AG20443 (cell line): ENCODE measurements at regions not wholly inside any gene's neighbourhood (a gene's known extent, or its start where the extent isn't known, plus 50 kb on each side); places are given as distances from the start of the nearest gene placed in this dataset.
"Not testable (repeated sequence)": the region's sequence is repeated elsewhere in the genome, so short reads cannot be mapped to it uniquely, and the experiment has no call there.

Experiments
- DNase-seq: peaks from one replicate; pipeline ENCODE4 v3.0.0; 2012; ENCODE audit warnings: low spot score, mixed read lengths

DNA sequence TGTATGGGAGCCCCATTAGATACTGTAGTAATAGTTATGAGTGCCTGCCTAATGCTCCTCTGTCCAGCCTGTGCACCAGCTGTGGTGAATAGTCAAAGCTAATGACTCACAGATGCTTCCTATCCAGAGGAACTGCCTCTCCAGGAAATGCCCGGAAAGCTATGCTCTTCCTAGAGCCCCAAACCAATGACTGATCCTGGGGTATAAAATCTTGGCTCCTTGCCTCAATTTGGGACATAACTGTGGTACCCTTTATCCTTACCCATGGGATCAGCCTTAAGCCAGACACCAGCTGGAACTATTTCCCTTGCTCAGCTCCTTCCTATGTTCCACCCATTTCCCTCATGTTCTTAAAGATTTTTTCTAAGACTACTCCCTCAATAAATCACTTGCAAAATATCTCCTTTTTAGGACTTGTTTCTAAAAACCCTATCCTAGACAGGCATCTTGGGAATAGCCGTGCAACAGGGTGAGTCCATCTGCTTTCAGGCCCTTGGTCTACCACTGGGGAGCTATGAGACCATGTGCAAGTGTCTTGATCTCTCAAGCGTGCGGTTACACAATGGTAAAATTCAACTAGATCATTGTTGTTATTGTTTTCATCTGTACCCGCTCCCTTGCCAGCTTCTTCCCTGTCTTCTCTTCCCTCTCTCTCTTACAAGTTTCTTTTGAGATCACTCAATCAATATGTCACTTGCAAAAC, 283.7 kb downstream of the BTBD3 start:
- peak; percentile 68 for DNase-seq

DNA sequence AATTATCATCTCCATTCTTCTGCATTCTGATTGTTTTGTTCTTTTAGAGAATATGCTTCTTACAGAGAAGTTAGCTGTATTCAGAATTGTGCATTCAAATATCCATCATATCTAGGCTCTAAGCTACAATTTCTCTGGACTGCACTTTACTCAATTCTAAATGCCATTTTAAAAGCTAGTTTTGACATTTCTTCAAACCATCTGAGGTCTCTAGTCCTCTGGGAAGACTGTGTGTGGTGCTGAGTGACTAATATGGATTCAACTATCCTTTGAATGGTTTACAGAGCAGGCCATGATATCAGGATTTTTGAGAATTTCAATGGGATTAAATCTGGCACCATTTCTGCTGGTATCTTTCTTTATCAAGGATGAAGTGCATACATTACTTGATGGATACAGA, 285.7 kb downstream of the BTBD3 start:
- no peak for DNase-seq

DNA sequence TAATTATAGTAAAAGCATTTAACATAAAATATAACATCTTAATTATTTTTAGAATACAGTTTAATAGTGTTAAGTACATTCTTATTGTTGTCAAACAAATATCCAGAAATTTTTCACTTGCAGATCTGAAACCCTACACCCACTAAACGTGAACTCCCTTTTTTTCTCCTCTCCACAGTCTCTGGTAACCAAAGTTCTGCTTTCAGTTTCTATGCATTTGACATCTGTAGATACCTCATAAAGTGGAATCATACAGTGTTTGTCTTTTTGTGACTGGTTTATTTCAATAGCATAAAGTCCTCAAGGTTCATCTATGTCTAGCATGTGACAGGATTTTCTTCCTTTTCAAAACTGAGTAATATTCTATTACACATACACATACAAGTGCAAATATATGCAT, 286.3 kb downstream of the BTBD3 start:
- no peak for DNase-seq

DNA sequence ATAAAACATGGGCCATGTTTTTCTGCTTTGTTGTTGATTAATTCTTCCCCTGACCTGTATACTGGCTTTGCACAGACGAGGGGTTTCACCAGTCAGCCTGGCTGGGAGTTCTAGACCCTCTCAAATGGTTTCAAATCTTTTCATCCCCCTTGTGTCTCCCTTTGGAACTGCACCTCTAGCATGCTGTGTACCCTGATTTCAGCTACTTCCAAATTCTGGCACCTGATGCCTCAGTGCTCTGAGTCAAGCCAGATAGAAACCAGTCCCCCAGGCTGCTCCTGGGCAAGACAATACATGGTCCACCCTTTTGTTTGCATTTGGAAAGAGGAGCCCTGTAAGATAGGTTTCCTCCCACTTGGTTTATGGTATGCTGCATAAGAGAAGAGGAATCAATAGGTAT, 290.2 kb downstream of the BTBD3 start:
- peak; percentile 47 for DNase-seq

DNA sequence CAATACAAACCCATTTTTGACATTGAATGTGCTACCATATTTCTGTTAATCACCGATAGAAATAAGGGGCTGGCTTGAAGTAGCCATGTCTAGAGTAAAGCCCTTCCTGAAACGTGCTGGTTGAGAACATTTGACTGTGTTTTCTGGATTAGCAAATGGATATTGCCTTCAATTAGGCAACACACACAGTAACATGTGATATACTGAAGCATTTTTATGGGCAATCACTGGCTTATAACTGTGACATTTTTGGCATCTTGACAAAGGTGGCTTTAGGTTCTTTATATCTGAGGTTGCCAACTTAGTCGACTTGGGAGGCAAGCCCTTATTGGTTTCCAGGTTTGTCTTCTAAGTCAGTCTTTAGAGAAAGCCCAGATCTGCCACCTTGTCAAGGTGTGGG, 292.9 kb downstream of the BTBD3 start:
- no peak for DNase-seq

DNA sequence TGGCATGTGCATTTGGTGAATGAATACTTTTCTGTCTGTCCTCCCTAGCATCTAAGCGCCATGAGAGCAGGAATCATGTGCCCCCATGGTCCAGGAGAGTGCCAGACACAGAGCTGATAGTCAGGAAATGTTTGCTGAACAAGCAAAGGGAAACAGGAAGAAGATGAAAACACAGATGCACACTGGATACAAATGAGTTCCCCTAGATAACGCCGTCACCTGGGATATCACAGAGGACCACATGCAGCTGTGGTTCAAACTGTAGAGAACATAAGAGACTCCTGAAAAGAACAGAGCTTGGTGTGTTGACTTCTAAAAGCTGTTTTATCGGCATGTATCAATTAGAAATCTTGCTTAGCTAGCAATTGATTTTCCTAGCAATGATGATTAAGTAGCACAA, 293.7 kb downstream of the BTBD3 start:
- DNase-seq: no peak

DNA sequence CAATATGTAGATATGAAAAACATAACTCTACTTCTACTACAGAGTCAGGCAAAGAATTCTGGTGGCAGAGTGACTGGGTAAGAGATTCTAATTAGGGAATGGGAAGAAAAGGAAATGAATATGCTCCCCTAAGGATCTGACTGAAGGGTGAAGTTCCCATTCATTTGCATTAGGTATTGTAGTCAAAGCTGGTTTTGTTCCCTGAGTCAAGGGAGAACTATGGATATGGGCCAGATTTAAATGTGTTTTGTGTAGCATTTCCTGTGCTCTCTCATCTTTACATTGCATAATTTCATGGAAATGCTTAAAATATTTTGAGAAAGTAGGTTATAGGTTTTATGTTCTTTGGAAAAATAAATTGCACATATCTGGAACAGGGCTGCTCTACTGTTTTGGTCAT, 299.7 kb downstream of the BTBD3 start:
- DNase-seq: no peak

DNA sequence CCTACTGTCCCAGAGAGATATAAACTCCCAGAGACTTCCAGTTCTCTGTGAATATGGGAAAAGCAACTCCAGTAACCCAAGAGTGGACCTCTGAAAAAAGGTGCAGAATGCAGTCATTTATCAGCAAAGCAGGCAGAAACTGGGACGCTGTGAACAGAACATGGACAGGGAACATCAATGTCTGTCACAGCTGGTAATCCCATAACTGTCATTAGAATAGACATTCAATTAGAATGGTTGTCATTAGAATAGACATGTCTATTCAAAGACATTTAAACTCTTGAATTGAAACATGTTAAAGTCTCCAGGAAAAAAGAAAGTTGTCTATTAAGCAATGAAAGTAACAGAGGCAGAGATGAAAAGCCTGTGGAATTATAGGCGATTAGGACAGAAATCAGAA, 302.1 kb downstream of the BTBD3 start:
- DNase-seq: no peak

DNA sequence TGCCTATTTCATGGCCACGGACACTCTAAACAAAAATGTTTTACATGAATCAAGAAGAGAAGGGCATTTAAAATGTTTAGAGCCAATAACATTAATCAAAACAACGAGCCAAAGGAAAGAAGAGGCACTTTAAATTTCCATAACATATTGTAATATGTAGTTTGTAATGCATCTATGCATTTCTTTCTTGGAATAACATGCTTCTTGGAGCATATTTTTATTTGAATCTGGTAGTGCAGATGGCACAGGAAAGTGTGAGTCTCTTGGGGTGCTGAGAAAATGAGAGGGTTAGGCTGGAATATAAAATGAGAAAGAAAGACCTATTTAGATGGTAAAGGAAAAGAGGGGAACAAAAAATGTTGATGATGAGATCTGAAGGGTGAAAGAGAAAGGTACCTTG, 305.4 kb downstream of the BTBD3 start:
- DNase-seq: no peak

DNA sequence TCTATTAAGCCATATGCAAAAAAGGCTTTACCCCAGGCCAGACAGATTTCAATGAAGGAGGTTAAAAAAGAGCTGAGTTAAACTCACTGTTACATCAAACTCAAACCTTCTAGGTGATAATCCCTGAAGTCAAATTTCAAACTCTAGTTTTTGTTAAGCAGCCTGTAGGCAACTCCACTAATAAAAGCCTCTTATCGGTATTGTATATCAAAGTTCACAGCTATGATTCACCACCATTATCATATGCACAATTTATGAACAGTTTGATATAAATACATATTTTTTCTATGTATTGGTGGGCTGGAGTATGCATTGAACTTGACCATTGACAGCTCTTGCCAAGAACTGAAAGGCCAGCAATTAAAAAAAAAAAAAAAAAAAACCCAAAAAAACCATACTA, 308.2 kb downstream of the BTBD3 start:
- no peak for DNase-seq

DNA sequence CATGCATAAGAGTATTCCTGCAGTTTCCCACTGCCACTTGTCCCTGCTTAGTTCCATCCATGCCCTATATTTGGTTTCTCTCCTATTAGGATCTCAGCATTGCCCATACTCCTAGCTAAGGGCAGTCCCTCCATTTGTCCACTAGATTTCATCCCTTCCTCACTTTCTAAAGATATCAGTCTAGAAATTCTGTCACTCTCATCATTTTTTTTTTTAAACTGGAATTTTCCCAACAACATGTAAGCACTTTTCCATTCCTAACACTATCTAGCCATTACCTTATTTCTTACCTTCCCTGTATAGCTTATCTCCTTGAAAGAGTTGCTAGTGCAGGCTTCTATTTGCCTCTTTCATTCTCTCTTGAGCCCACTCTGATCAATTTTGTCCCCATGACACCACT, 312.2 kb downstream of the BTBD3 start:
- no peak for DNase-seq

DNA sequence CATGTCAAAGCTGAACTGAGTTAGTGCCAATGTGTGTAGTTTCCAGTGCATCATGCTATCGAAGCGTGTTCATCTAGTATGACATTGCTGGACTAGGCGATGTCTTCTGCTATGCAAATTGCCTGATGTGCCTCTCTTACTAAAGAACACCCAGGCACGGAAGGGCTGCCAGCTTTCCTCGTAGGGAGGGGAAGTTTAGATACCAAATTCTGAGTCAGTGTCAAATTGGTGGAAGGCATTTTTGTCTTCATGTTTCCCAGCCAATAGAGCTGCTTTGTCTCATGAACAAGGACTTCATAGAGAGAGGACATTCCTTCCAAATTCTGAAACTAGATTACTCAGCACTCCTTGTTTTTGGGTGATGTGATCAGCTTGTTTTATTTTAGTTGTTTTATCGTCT, 320.1 kb downstream of the BTBD3 start:
- DNase-seq: peak; percentile 60

DNA sequence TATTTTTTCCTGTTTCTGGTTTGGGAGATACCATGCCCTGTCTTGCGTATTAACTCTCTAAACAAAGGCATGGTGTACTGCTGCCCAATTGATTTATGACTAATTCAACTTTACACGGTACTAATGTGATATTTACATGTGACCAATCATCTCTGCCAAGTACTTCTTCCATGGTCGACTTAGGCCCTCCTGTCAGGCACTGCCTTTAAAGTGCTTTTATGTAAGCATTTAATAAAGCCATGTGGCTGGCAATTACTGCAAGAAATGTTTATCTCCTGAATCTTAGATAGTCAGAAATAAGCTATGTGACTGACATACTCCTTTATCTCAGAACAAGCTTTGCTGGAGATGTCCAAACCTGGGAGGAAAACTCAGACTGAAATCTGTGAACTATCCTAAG, 323.4 kb downstream of the BTBD3 start:
- no peak for DNase-seq

DNA sequence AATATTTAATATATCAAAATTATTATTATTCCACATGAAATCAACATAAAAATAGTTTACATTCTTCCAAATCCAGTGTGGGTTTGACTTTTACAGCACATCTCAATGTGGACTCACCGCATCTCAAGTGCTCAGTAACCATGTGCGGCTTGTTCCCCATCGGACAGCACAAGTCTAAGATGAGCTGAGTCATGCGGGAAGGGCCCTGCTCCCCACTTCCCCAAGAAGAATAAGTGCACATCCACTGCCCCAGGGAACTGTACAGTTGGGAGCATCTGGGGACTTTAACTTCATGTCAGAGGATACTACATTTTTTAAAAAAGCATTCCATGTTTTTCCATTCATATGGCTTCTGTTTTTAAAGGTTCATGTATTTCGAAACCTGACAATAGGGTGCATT, 325.6 kb downstream of the BTBD3 start:
- DNase-seq: no peak

DNA sequence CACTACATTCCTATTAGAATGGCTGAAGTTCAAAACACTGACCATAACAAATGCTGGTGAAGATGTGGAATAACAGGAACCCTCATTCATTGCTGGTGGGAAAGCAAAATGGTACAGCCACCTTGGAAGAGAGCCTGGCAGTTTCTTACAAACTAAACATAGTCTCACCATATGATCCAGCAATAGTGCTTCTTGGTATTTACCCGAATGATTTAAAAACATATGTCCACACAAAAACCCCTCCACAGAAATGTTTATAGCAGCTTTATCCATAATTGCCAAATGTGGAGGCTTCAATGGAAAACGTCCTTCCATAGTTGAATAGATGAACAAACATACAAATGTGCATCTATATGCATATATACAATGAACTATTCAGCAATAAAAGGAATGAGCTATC, 330.8 kb downstream of the BTBD3 start:
- DNase-seq: no peak

DNA sequence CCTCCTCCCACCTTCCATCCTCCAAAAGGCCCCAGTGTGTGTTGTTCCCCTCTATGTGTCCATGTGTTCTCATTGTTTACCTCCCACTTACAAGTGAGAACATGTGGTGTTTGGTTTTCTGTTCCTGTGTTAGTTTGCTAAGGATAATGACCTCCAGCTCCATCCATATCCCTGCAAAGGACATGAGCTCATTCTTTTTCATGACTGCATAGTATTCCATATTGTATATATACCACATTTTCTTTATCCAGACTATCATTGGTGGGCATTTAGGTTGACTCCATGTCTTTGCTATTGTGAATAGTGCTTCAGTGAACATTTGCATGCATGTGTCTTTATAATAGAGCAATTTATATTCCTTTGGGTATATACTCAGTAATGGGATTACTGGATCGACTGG, 333.0 kb downstream of the BTBD3 start:
- DNase-seq: not testable (repeated sequence)

DNA sequence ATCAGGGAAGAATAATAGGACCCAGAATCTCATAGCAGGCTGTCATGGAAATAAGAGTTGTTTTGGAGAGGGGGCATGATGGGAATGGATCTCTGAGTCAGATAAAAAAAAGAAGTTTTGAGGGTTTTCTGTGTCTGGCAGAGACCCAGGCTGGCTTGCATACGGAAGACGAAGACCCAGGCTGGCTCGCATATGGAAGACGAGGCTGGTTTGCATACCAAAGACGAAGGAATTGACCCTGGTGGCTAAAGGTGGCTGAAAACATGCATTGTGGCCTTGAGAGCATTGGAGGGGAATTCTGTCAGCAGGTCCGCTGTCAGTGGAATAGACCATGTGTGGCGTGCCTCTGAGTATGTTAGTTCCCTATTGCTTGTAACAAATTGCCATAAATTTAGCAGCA, 335.1 kb downstream of the BTBD3 start:
- DNase-seq: no peak

DNA sequence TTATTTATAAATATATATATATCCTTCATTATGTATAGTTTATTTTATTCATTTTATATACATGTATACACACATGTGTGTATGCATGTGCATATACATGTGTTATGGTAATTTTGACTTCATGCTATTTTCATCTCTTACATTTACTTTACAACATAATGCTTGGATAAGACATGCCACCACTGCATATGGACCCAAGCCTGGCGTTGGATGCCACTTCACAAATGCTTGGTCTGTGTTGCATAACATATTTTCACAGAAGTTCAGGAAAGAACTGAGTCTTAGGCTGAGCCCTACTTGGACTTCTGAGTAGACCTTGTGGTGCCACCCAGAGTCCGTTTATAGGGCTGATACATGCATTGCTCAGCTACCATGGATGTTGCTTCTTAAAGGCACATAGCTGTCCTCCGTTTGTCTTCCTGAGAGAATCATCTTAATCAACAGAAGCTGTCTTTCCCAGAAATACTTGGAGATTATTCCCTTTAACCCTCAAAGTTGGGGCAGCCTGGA, 337.8 kb downstream of the BTBD3 start:
- no peak for DNase-seq

DNA sequence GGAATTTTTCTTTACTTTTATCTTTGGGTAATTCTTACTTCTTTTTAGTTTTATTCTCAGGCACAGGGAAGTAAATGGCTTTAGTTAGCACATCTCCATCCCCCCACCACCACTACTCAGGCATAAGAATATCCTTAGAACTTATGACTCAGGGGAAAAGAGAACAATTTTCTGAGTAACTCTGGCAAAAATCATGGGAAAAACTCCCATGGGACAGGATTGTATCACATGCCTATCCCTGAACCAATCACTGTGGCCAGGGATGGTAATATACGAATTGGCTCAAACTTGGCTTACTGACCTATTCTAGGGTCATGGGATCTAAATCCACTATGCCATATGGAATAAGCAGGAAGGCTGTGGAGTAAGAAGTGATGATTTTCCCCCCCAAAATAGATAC, 339.1 kb downstream of the BTBD3 start:
- no peak for DNase-seq

DNA sequence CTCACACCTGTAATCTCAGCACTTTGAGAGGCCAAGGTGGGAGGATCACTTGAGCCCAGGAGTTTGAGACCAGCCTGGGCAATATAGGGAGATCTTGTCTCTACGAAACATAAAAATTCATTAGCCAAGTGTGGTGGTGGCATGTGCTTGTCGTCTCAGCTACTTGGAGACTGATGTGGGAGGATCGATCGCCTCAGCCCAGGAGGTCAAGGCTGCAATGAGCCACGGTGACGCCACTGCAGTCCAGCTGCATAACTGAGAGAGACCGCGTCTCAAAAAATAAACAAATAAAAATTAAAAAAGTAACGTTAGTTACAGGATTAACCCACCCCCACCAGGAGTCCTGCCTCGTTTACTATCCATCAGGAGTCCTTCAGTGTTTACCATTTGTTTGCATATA, 345.1 kb downstream of the BTBD3 start:
- DNase-seq: no peak

DNA sequence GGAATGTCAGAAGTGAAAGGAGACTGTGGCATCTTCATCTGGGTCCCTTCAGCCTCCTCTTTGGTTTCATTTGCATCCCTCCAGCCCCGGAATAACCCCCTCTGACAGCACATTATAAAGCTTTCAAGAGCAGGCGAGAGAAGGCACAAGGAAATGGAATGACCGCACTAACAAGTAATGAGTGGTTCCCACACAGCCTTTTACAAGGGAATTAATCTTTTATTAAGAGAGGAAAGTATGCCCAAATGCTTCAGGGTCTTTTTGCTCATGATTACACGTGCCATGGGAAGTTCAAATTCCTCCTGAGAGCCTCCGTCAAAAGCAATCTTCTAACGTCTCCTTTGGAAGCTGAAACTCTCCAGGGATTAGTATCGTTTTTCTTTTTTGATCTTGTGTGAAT, 347.0 kb downstream of the BTBD3 start:
- DNase-seq: no peak

DNA sequence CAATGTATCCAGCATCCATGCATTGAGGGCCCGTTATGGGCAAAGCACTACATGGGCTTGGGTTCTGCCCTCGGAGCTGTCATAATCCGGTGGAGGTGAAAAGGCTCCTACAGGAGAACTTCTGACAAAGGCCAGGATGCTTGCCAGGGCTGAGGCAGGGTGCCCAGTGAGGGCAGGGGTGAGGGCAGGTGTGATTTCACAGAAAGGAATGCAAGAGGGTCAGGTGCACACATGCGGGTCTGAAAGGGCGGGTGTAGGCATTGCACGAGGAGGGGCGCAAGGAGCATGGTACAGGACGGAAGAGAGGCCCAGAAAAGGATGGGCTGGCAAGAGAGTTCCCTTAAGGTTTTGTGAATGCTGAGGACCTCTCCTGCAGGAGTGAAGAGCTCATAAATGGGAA, 348.0 kb downstream of the BTBD3 start:
- no peak for DNase-seq

DNA sequence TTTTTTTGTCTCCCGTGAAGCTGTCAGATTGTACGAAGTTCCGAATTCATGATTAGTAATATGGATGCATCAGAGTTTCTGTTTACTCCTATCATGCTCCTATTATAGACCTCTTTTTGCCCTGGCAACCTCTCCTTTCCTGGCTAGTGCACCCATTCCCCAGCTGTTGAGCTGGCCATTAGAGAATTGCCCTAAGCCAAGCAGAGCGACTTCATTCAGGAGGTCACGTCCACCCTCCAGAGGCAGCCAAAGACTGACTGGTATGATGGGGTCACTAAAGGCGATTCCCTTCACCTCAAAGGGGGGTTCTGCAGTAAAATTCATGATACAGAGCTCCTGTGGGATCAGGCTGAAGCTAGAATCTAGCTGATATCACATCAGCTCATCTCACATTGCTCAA, 351.9 kb downstream of the BTBD3 start:
- DNase-seq: no peak

DNA sequence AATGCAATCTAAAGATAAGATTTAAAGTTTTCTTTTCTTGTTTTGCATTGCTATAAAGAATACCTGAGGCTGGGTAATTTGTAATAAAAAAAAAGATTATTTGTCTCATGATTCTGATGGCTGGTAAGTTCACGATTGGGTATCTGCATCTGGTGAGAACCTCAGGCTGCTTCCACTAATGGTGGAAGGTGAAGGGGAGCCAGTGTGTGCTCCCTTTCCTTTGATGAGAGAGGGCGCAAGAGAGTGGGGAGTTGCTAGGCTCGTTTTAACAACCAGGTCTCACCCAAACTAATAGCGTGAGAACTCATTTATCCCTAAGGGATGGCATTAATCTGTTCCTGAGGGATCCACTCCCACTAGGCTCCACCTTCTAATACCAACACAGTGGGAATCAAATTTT, 353.2 kb downstream of the BTBD3 start:
- no peak for DNase-seq
